Caco-2 (cell line): ENCODE measurements at regions not wholly inside any gene's neighbourhood (a gene's known extent, or its start where the extent isn't known, plus 50 kb on each side); places are given as distances from the start of the nearest gene placed in this dataset.

Source experiments
- BruUV-seq: library from RNA; stranded (reverse); fragments of 400-500 nt; replicated peaks from 2 replicates; lab custom pipeline; 2021; lab: Mats Ljungman, UMichigan
- CTCF ChIA-PET: fragments of 300-600 bp; sonication (Branson Sonifier 250); formaldehyde crosslinking; loops from one replicate; lab custom pipeline; 2022; ENCODE audit warnings: antibody characterized with exemption; lab: Charles Lee
- POLR2A ChIA-PET: fragments of 300-600 bp; sonication (Branson Sonifier 250); formaldehyde crosslinking; loops from one replicate; lab custom pipeline; 2022; ENCODE audit warnings: antibody characterized with exemption; lab: Charles Lee
- DNase-seq, 2 experiments: peaks; one replicate each; pipeline versions ENCODE4 v3.0.0 to v3.0.0-alpha.2; 2020 to 2022
- H3K27me3 ChIP-seq: replicated peaks from 2 replicates; pipeline ENCODE4 v1.6.0; 2011; ENCODE audit warnings: low read length; ENCODE audit not compliant: control insufficient read depth, insufficient read depth
- H3K36me3 ChIP-seq: 2 replicates; pipeline ENCODE4 v1.5.1; 2011; ENCODE audit warnings: low read length; ENCODE audit not compliant: control insufficient read depth, insufficient read depth
- H3K4me1 ChIP-seq: fragments of 250-450 bp; sonication (Bioruptor Pico); 2 replicates; pipeline ENCODE4 v1.5.1; 2020; ENCODE audit warnings: mild to moderate bottlenecking
- H3K4me3 ChIP-seq: 2 replicates; pipeline ENCODE4 v1.5.1; 2011; ENCODE audit warnings: low read depth, mild to moderate bottlenecking, control low read depth, low read length
- H3K9me3 ChIP-seq: fragments of 250-450 bp; sonication (Bioruptor Pico); 2 replicates; pipeline ENCODE4 v1.5.1; 2020; ENCODE audit warnings: mild to moderate bottlenecking, moderate library complexity
- H3K27ac Mint-ChIP-seq: one replicate; pipeline ENCODE4 v1.8.0; 2022; ENCODE audit warnings: mixed read lengths; ENCODE audit not compliant: unreplicated experiment
- H3K27me3 Mint-ChIP-seq: one replicate; pipeline ENCODE4 v1.8.0; 2022; ENCODE audit warnings: mixed read lengths; ENCODE audit not compliant: insufficient read depth, unreplicated experiment
- H3K36me3 Mint-ChIP-seq: one replicate; pipeline ENCODE4 v1.8.0; 2022; ENCODE audit warnings: mild to moderate bottlenecking, mixed read lengths; ENCODE audit not compliant: insufficient read depth, unreplicated experiment
- H3K4me1 Mint-ChIP-seq: one replicate; pipeline ENCODE4 v1.8.0; 2022; ENCODE audit warnings: low read depth, mixed read lengths; ENCODE audit not compliant: unreplicated experiment
- H3K4me3 Mint-ChIP-seq: one replicate; pipeline ENCODE4 v1.8.0; 2022; ENCODE audit warnings: mild to moderate bottlenecking, moderate library complexity, mixed read lengths; ENCODE audit not compliant: unreplicated experiment
- H3K9me3 Mint-ChIP-seq: one replicate; pipeline ENCODE4 v1.8.0; 2022; ENCODE audit warnings: mixed read lengths; ENCODE audit not compliant: unreplicated experiment
- CTCF ChIP-seq, 2 experiments: fragments of 200-600 bp in 1 of 2; IDR thresholded peaks; 1 replicate in 1 of 2; 2 replicates in 1 of 2; pipeline versions ENCODE4 v1.5.1 to v1.8.0; 2011 to 2022; ENCODE audit warnings: antibody characterized with exemption in 1 of 2, control low read depth in 1 of 2, inconsistent platforms in 1 of 2, low read depth in 1 of 2, low read length in 1 of 2, mild to moderate bottlenecking in 1 of 2, moderate library complexity in 1 of 2; ENCODE audit not compliant: insufficient read depth in 1 of 2, severe bottlenecking in 1 of 2, unreplicated experiment in 1 of 2
- intact Hi-C: fragments of 100-400 bp; cut with micrococcal nuclease; formaldehyde crosslinking; loops from one replicate; pipeline ENCODE4 v1.10.0; 2022; ENCODE audit not compliant: unreplicated experiment

DNA sequence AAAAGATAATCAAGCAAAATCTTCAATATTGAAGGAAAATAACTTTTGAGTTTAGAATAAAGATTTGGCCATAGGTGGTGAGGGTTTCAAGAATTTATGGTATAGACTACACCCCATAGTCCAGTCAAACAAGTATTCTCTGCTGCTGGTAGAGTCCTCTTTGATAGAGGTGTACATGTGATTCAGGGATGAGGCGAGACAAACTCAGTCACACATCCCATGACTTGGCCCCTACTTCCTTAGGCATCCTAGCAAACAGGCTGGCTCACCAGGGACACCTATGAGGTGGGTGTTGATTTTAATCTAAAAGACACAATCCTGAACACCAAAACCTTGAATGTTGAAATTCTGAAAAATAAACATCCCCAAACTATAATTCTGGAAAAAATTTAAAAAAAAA lies 78.1 kb upstream of the SLC25A13 start:
- intact Hi-C loops = no loop called here
- no peak overlapping the region for H3K27ac Mint-ChIP-seq
- ChIA-PET POLR2A (no interaction called here), CTCF (no interaction called here)
- H3K27me3 ChIP-seq = no peaks in the 10 kb centered on the region
- no peaks in the 10 kb centered on the region for H3K9me3 Mint-ChIP-seq
- no peaks in the 10 kb centered on the region for H3K9me3 ChIP-seq
- no peaks in the 10 kb centered on the region for H3K4me1 ChIP-seq
- DNase-seq = no peak
- H3K4me1 Mint-ChIP-seq = no peaks in the 10 kb centered on the region
- no peak overlapping the region for H3K4me3 ChIP-seq
- peaks cover 2% of the 10 kb centered on the region for H3K27me3 Mint-ChIP-seq
- no peaks in the 10 kb centered on the region for H3K36me3 Mint-ChIP-seq
- no TSS peak for BruUV-seq
- no peak overlapping the region for H3K4me3 Mint-ChIP-seq
- no peaks in the 10 kb centered on the region for H3K36me3 ChIP-seq
- TF ChIP-seq CTCF (IDR thresholded peaks at IDR 0.05; ENCODE audit: insufficient read depth in 1 of 2, low read depth in 1 of 2, low read length in 1 of 2, severe bottlenecking in 1 of 2, unreplicated experiment in 1 of 2) = no peak

- CTCF ChIA-PET = no interaction called here
- POLR2A ChIA-PET = no interaction called here
- no peaks in the 10 kb centered on the region for H3K4me1 Mint-ChIP-seq
Measured at GRCh38 chr7:96397936-96398598, 76.2 kb upstream of the SLC25A13 start.

GRCh38 chr7:96388620-96389383 lies 66.9 kb upstream of the SLC25A13 start:
- no peak overlapping the region for H3K27ac Mint-ChIP-seq
- no peaks in the 10 kb centered on the region for H3K9me3 Mint-ChIP-seq
- CTCF ChIA-PET = no interaction called here
- peaks cover 3% of the 10 kb centered on the region for H3K27me3 Mint-ChIP-seq
- no peaks in the 10 kb centered on the region for H3K36me3 Mint-ChIP-seq
- POLR2A ChIA-PET = no interaction called here
- Histone ChIP-seq H3K27me3 (no peaks in the 10 kb centered on the region), H3K4me1 (no peaks in the 10 kb centered on the region), H3K36me3 (no peaks in the 10 kb centered on the region), H3K9me3 (peaks cover 3% of the 10 kb centered on the region; the same call in 1 of the 2 replicates), H3K4me3 (no peak overlapping the region)
- no peak overlapping the region for H3K4me3 Mint-ChIP-seq
- no TSS peak for BruUV-seq
- no peak for TF ChIP-seq CTCF (IDR thresholded peaks at IDR 0.05; ENCODE audit: insufficient read depth in 1 of 2, low read depth in 1 of 2, low read length in 1 of 2, severe bottlenecking in 1 of 2, unreplicated experiment in 1 of 2)
- DNase-seq = no peak
- H3K4me1 Mint-ChIP-seq = no peaks in the 10 kb centered on the region
- intact Hi-C loops = no loop called here

More at GRCh38 chr7:96397936-96398598, 76.2 kb upstream of the SLC25A13 start:
- no peak for TF ChIP-seq CTCF (IDR thresholded peaks at IDR 0.05; ENCODE audit: insufficient read depth in 1 of 2, low read depth in 1 of 2, low read length in 1 of 2, severe bottlenecking in 1 of 2, unreplicated experiment in 1 of 2)
- Mint-ChIP-seq H3K9me3 (no peaks in the 10 kb centered on the region), H3K36me3 (no peaks in the 10 kb centered on the region), H3K27ac (no peak overlapping the region), H3K27me3 (no peaks in the 10 kb centered on the region), H3K4me3 (no peak overlapping the region)
- H3K27me3 ChIP-seq = no peaks in the 10 kb centered on the region
- H3K36me3 ChIP-seq = no peaks in the 10 kb centered on the region
- no peak overlapping the region for H3K4me3 ChIP-seq
- peaks cover 3% of the 10 kb centered on the region; the same call in 1 of the 2 replicates for H3K9me3 ChIP-seq
- no peaks in the 10 kb centered on the region for H3K4me1 ChIP-seq
- intact Hi-C loops = no loop called here
- no TSS peak for BruUV-seq
- no peak for DNase-seq
